ENCODE measurements at regions not wholly inside any gene's neighbourhood (a gene's known extent, or its start where the extent isn't known, plus 50 kb on each side); places are given as distances from the start of the nearest gene placed in this dataset.
"Not testable (repeated sequence)": the region's sequence is repeated elsewhere in the genome, so short reads cannot be mapped to it uniquely, and the experiment has no call there.

- no peak for DNase-seq
Measured at GRCh38 chr2:234272069-234272850, 221.8 kb downstream of the SPP2 start.

GRCh38 chr2:234271338-234271737 is 220.8 kb downstream of the SPP2 start:
- no peak for DNase-seq

GRCh38 chr2:234269769-234270204 is 219.3 kb downstream of the SPP2 start:
- DNase-seq, result no peak

- no peak for DNase-seq
Measured at GRCh38 chr2:234267534-234267933, 217.0 kb downstream of the SPP2 start.

- no peak for DNase-seq
Measured at GRCh38 chr2:234266952-234267351, 216.4 kb downstream of the SPP2 start.

- no peak for DNase-seq
Measured at GRCh38 chr2:234265206-234265605, 214.7 kb downstream of the SPP2 start.

GRCh38 chr2:234261736-234262135 is 211.2 kb downstream of the SPP2 start:
- DNase-seq, result no peak

GRCh38 chr2:234259440-234259839 is 208.9 kb downstream of the SPP2 start:
- DNase-seq, result no peak

GRCh38 chr2:234258562-234259141 is 208.2 kb downstream of the SPP2 start:
- DNase-seq, result no peak

GRCh38 chr2:234257859-234258561 is 207.5 kb downstream of the SPP2 start:
- no peak for DNase-seq

- DNase-seq, result no peak
Measured at GRCh38 chr2:234256516-234256915, 206.0 kb downstream of the SPP2 start.

GRCh38 chr2:234254783-234255521 is 204.4 kb downstream of the SPP2 start:
- DNase-seq, result no peak

GRCh38 chr2:234252772-234253171 is 202.3 kb downstream of the SPP2 start:
- no peak for DNase-seq

GRCh38 chr2:234251326-234252271 is 201.1 kb downstream of the SPP2 start:
- no peak for DNase-seq

GRCh38 chr2:234250926-234251325 is 200.4 kb downstream of the SPP2 start:
- DNase-seq, result no peak

- no peak for DNase-seq
Measured at GRCh38 chr2:234249873-234250272, 199.4 kb downstream of the SPP2 start.

GRCh38 chr2:234249034-234249735 is 198.7 kb downstream of the SPP2 start:
- DNase-seq, result no peak

- DNase-seq, result not testable (repeated sequence)
Measured at GRCh38 chr2:234248213-234248710, 197.8 kb downstream of the SPP2 start.

GRCh38 chr2:234247453-234248180 is 197.1 kb downstream of the SPP2 start:
- no peak for DNase-seq

- no peak for DNase-seq
Measured at GRCh38 chr2:234245945-234246344, 195.4 kb downstream of the SPP2 start.

All from NK-92 treated with Interleukin-12 subunit alpha and Interleukin-12 subunit beta, amount 100 ng/mL, for 24 hours (cell line).